ENCODE measurements at regions not wholly inside any gene's neighbourhood (a gene's known extent, or its start where the extent isn't known, plus 50 kb on each side); places are given as distances from the start of the nearest gene placed in this dataset.

- H3K27ac ChIP-seq = no peak overlapping the region
- no peak for DNase-seq (ENCODE audit: low read depth in 1 of 2, low spot score in 1 of 2)
- H3K27me3 ChIP-seq = peaks cover 29% of the 10 kb centered on the region
- H3K9me3 ChIP-seq (ENCODE audit: low read depth) = no peaks in the 10 kb centered on the region
- H3K36me3 ChIP-seq = no peaks in the 10 kb centered on the region
- TF ChIP-seq, protein P1, sequence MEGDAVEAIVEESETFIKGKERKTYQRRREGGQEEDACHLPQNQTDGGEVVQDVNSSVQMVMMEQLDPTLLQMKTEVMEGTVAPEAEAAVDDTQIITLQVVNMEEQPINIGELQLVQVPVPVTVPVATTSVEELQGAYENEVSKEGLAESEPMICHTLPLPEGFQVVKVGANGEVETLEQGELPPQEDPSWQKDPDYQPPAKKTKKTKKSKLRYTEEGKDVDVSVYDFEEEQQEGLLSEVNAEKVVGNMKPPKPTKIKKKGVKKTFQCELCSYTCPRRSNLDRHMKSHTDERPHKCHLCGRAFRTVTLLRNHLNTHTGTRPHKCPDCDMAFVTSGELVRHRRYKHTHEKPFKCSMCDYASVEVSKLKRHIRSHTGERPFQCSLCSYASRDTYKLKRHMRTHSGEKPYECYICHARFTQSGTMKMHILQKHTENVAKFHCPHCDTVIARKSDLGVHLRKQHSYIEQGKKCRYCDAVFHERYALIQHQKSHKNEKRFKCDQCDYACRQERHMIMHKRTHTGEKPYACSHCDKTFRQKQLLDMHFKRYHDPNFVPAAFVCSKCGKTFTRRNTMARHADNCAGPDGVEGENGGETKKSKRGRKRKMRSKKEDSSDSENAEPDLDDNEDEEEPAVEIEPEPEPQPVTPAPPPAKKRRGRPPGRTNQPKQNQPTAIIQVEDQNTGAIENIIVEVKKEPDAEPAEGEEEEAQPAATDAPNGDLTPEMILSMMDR (IDR thresholded peaks at IDR 0.05; ENCODE audit: low read depth, low read length) = no peak
- no peak overlapping the region for H3K4me3 ChIP-seq
- H3K4me1 ChIP-seq (ENCODE audit: low read depth) = peaks cover 9% of the 10 kb centered on the region
Measured at GRCh38 chr2:118227698-118228508, 139.6 kb downstream of the INSIG2 start.

- no peak overlapping the region for H3K4me3 ChIP-seq
- no peak for DNase-seq (ENCODE audit: low read depth in 1 of 2, low spot score in 1 of 2)
Measured at GRCh38 chr2:118225666-118226065, 137.4 kb downstream of the INSIG2 start.

DNA sequence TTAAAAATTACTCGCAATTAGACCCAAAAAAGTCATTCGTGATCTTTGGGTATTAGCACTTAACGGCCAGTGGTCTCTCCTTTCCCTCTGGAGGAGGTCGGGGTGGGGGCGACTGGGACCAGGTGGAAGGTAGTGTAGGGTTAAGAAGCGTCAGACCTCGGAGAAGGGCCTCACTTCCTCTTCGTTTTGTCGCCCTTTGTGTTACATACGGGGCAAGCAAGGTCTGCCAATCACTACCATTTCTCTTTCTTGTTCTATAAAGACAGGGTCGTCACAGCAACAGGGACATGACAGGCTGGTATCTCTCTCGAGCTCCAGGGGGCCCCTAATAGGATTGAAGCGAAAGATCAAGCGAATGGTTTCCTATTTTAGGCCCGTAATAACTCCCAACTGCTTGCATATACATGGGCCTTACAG is 136.6 kb downstream of the INSIG2 start:
- peaks cover 35% of the 10 kb centered on the region for H3K27me3 ChIP-seq
- no peak for DNase-seq (ENCODE audit: low read depth in 1 of 2, low spot score in 1 of 2)

More at GRCh38 chr2:118225666-118226065, 137.4 kb downstream of the INSIG2 start:
- no peak overlapping the region for H3K27ac ChIP-seq
- peaks cover 9% of the 10 kb centered on the region for H3K4me1 ChIP-seq (ENCODE audit: low read depth)
- no peaks in the 10 kb centered on the region for H3K9me3 ChIP-seq (ENCODE audit: low read depth)
- peaks cover 35% of the 10 kb centered on the region for H3K27me3 ChIP-seq
- H3K36me3 ChIP-seq = no peaks in the 10 kb centered on the region
- TF ChIP-seq, protein P1 (IDR thresholded peaks at IDR 0.05; ENCODE audit: low read depth, low read length) = no peak

GRCh38 chr2:118223992-118224894 is 136.0 kb downstream of the INSIG2 start:
- peaks cover 9% of the 10 kb centered on the region for H3K4me1 ChIP-seq (ENCODE audit: low read depth)
- TF ChIP-seq, protein P1 (IDR thresholded peaks at IDR 0.05; ENCODE audit: low read depth, low read length) = no peak
- H3K4me3 ChIP-seq = peak overlapping the region; percentile 28
- no peak overlapping the region for H3K27ac ChIP-seq
- no peaks in the 10 kb centered on the region for H3K36me3 ChIP-seq
- peak; percentile 8 to 54 for DNase-seq (ENCODE audit: low read depth in 1 of 2, low spot score in 1 of 2)
- no peaks in the 10 kb centered on the region for H3K9me3 ChIP-seq (ENCODE audit: low read depth)
- peaks cover 35% of the 10 kb centered on the region for H3K27me3 ChIP-seq

More for the DNA sequence above, 136.6 kb downstream of the INSIG2 start:
- Histone ChIP-seq H3K4me3 (no peak overlapping the region), H3K27ac (no peak overlapping the region), H3K9me3 (ENCODE audit: low read depth) (no peaks in the 10 kb centered on the region), H3K4me1 (ENCODE audit: low read depth) (peaks cover 9% of the 10 kb centered on the region), H3K36me3 (no peaks in the 10 kb centered on the region)
- TF ChIP-seq, protein P1 (IDR thresholded peaks at IDR 0.05; ENCODE audit: low read depth, low read length) = no peak

DNA sequence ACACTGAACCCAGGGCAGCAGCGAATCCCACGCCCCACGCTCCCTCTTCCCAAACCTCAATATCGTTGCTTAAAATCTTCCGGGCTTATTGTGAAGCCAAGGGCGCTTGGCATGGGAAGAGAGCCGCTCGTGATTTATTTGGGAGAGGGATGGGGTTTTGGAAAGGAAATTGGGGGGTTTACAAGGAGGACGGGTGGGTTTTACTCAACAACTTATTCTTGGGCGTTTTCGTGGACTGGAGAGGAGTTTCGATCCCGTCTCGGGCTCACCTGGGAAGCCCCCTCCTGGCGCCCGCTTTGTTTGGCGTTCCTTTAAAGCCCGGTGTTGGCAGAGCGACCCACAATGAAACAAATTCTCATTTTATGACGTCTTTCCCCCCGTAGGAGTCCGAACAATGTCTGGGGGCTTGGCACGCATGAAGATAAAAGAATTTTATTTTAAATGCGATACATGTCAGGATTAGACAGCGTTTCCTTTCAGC is 135.3 kb downstream of the INSIG2 start:
- H3K27me3 ChIP-seq = peaks cover 35% of the 10 kb centered on the region
- H3K27ac ChIP-seq = no peak overlapping the region
- no peaks in the 10 kb centered on the region for H3K9me3 ChIP-seq (ENCODE audit: low read depth)
- DNase-seq (ENCODE audit: low read depth in 1 of 2, low spot score in 1 of 2) = peak; percentile 1 to 16
- TF ChIP-seq, protein P1 (IDR thresholded peaks at IDR 0.05; ENCODE audit: low read depth, low read length) = no peak
- peaks cover 9% of the 10 kb centered on the region for H3K4me1 ChIP-seq (ENCODE audit: low read depth)
- H3K4me3 ChIP-seq = peak overlapping the region; percentile 28
- H3K36me3 ChIP-seq = no peaks in the 10 kb centered on the region
